Panc1 (cell line): ENCODE measurements at regions not wholly inside any gene's neighbourhood (a gene's known extent, or its start where the extent isn't known, plus 50 kb on each side); places are given as distances from the start of the nearest gene placed in this dataset.

Experiments
- ATAC-seq: fragments of 200-7000 bp; cut with Tn5 transposase; 2 replicates; pipeline ENCODE4 v1.9.1; 2020; ENCODE audit warnings: mild to moderate bottlenecking, moderate library complexity
- BruUV-seq: library from RNA; stranded (reverse); fragments of 400-500 nt; replicated peaks from 2 replicates; lab custom pipeline; 2021; lab: Mats Ljungman, UMichigan
- CTCF ChIA-PET: fragments of 300-600 bp; sonication (Branson Sonifier 250); formaldehyde crosslinking; loops from one replicate; lab custom pipeline; 2022; ENCODE audit warnings: antibody characterized with exemption; lab: Charles Lee
- POLR2A ChIA-PET: fragments of 300-600 bp; sonication (Branson Sonifier 250); formaldehyde crosslinking; loops from one replicate; lab custom pipeline; 2022; ENCODE audit warnings: antibody characterized with exemption; lab: Charles Lee
- DNase-seq: peaks from one replicate; pipeline ENCODE4 v3.0.0-alpha.2; 2010; ENCODE audit warnings: low read depth, low spot score
- H3K27ac ChIP-seq: 2 replicates; pipeline ENCODE4 v1.5.1; 2011; ENCODE audit warnings: mild to moderate bottlenecking, low read length, inconsistent platforms
- H3K27me3 ChIP-seq: fragments of 200-500 bp; sonication (Bioruptor generic); 2 replicates; pipeline ENCODE4 v1.6.0; 2014; ENCODE audit warnings: low read length, inconsistent platforms; ENCODE audit not compliant: control insufficient read depth, insufficient read depth
- H3K36me3 ChIP-seq: fragments of 200-500 bp; sonication (Bioruptor generic); 2 replicates; pipeline ENCODE4 v1.5.1; 2014; ENCODE audit warnings: inconsistent platforms, mild to moderate bottlenecking, low read length, moderate library complexity; ENCODE audit not compliant: control insufficient read depth, insufficient read depth
- H3K4me1 ChIP-seq: 2 replicates; pipeline ENCODE4 v1.5.1; 2011; ENCODE audit warnings: inconsistent platforms, mild to moderate bottlenecking, low read length, moderate library complexity; ENCODE audit not compliant: control insufficient read depth, insufficient read depth
- H3K4me3 ChIP-seq, 2 experiments: 2 replicates each; pipeline ENCODE4 v1.5.1; 2011 to 2012; ENCODE audit warnings: low read depth in 2 of 2, low read length in 2 of 2, mild to moderate bottlenecking in 2 of 2, inconsistent platforms in 1 of 2, moderate library complexity in 1 of 2
- H3K9me3 ChIP-seq: fragments of 200-500 bp; sonication (Bioruptor generic); 2 replicates; pipeline ENCODE4 v1.5.1; 2014; ENCODE audit warnings: low read depth, mild to moderate bottlenecking, inconsistent platforms, low read length, moderate library complexity; ENCODE audit not compliant: control insufficient read depth, insufficient read depth
- POLR2AphosphoS5 ChIP-seq: IDR thresholded peaks from 2 replicates; pipeline ENCODE4 v1.6.1; 2012; ENCODE audit warnings: mild to moderate bottlenecking, low read depth, low read length, moderate library complexity
- SIN3A ChIP-seq: IDR thresholded peaks from 2 replicates; pipeline ENCODE4 v1.6.1; 2012; ENCODE audit warnings: low read depth, mild to moderate bottlenecking, low read length, moderate library complexity, borderline replicate concordance; ENCODE audit not compliant: insufficient read depth
- TCF7L2 ChIP-seq: IDR thresholded peaks from 2 replicates; pipeline ENCODE4 v1.6.1; 2011; ENCODE audit warnings: mild to moderate bottlenecking, low read depth, low read length, inconsistent platforms
- in situ Hi-C: cut with HindIII; loops from 2 replicates; pipeline ENCODE4 v1.10.0; 2016; ENCODE audit warnings: low sequenced_read_pairs, low pct_unique_long_range_greater_than_20kb
- intact Hi-C: fragments of 100-400 bp; cut with micrococcal nuclease; formaldehyde crosslinking; loops from one replicate; pipeline ENCODE4 v1.10.0; 2022; ENCODE audit not compliant: unreplicated experiment
- TF ChIP-seq, protein P1 (sequence below): fragments of 450-650 bp; IDR thresholded peaks from 2 replicates; pipeline ENCODE4 v1.5.1; 2017; ENCODE audit warnings: mild to moderate bottlenecking
- TF ChIP-seq, protein P2 (sequence below), 2 experiments: IDR thresholded peaks; 2 replicates each; pipeline ENCODE4 v1.6.1; 2011 to 2012; ENCODE audit warnings: low read depth in 2 of 2, control low read depth in 1 of 2, low read length in 1 of 2, mild to moderate bottlenecking in 1 of 2, moderate library complexity in 1 of 2; ENCODE audit not compliant: insufficient read depth in 1 of 2

DNA sequence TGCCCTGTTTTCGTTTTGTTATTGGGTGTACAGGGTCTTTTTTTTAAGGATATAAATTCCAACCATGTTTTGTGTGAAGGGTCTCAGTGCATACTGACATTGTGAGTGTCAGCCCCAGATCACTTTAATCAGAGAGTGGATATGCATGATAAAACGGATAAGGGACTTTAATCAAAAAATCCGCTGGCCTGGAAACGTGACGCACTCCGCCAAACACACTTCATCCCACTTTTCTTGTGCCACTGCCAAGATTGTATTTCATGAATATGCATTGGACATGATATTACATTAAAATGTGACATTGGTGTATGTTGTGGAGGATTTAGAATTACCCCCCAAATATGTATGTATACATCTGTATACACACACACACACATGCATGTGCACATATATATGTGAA lies 273.1 kb downstream of the VRK1 start:
- BruUV-seq, result no TSS peak

DNA sequence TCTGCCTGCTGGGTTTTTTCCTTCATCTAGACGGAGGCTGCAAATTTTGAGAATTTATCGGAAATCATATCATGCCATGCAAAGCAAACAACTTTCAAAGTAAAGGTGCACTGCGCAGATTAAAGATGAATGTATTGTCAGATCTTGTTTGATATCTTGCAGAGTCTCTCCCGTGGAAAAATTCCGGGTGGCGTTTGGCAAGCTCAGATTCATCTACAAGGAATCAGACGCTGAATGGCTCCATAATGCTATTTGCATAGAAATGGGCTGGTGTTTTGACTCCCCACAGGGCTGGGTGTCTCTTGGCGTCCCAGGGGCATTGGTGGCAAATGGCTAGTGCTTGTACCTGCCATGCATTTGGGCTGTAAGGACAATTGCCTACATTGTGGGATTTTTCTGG lies 274.0 kb downstream of the VRK1 start:
- no peak overlapping the region for H3K4me3 ChIP-seq
- in situ Hi-C loops (no loop called here), intact Hi-C loops (no loop called here)
- no peaks in the 10 kb centered on the region for H3K27me3 ChIP-seq
- H3K9me3 ChIP-seq, result no peaks in the 10 kb centered on the region
- BruUV-seq, result no TSS peak
- POLR2A ChIA-PET, result no interaction called here
- no peaks in the 10 kb centered on the region for H3K36me3 ChIP-seq
- CTCF ChIA-PET, result no interaction called here
- no peaks in the 10 kb centered on the region for H3K4me1 ChIP-seq
- ATAC-seq, result no peak
- TF ChIP-seq SIN3A, result no peak
- H3K27ac ChIP-seq, result no peak overlapping the region
- DNase-seq, result no peak

More for the DNA sequence above, 273.1 kb downstream of the VRK1 start:
- Histone ChIP-seq H3K4me3 (no peak overlapping the region), H3K9me3 (no peaks in the 10 kb centered on the region), H3K27me3 (no peaks in the 10 kb centered on the region), H3K27ac (no peak overlapping the region), H3K36me3 (no peaks in the 10 kb centered on the region), H3K4me1 (no peaks in the 10 kb centered on the region)
- intact Hi-C loops, result no loop called here
- no peak for DNase-seq
- ATAC-seq, result no peak
- ChIA-PET POLR2A (no interaction called here), CTCF (no interaction called here)
- no peak for TF ChIP-seq TCF7L2
- no peak for TF ChIP-seq SIN3A
- in situ Hi-C loops, result no loop called here

DNA sequence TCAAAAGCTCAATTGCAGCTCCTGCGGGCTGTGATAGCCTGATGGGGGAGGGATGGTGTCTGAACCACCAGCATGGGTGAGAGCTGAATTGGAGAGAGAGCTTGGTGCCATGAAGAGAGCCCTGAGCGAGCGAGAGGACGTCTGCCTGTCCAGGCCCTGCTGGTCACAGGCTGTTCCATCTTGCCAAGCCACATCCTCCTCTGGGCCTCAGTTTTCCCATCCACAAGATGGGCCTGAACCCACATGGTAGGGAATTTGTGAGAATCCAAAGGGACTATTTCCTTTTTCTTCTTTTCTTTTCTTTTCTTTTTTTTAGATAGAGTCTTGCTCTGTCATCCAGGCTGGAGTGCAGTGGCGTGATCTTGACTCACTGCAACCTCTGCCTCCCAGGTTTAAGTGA lies 276.4 kb downstream of the VRK1 start:
- DNase-seq, result no peak
- ChIA-PET CTCF (no interaction called here), POLR2A (no interaction called here)
- in situ Hi-C loops, result no loop called here
- BruUV-seq, result no TSS peak
- Histone ChIP-seq H3K27ac (no peak overlapping the region), H3K36me3 (no peaks in the 10 kb centered on the region), H3K4me3 (no peak overlapping the region), H3K9me3 (no peaks in the 10 kb centered on the region), H3K27me3 (no peaks in the 10 kb centered on the region), H3K4me1 (no peaks in the 10 kb centered on the region)
- ATAC-seq, result no peak
- TF ChIP-seq, protein P1, sequence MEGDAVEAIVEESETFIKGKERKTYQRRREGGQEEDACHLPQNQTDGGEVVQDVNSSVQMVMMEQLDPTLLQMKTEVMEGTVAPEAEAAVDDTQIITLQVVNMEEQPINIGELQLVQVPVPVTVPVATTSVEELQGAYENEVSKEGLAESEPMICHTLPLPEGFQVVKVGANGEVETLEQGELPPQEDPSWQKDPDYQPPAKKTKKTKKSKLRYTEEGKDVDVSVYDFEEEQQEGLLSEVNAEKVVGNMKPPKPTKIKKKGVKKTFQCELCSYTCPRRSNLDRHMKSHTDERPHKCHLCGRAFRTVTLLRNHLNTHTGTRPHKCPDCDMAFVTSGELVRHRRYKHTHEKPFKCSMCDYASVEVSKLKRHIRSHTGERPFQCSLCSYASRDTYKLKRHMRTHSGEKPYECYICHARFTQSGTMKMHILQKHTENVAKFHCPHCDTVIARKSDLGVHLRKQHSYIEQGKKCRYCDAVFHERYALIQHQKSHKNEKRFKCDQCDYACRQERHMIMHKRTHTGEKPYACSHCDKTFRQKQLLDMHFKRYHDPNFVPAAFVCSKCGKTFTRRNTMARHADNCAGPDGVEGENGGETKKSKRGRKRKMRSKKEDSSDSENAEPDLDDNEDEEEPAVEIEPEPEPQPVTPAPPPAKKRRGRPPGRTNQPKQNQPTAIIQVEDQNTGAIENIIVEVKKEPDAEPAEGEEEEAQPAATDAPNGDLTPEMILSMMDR, result no peak
- TF ChIP-seq, protein P2, sequence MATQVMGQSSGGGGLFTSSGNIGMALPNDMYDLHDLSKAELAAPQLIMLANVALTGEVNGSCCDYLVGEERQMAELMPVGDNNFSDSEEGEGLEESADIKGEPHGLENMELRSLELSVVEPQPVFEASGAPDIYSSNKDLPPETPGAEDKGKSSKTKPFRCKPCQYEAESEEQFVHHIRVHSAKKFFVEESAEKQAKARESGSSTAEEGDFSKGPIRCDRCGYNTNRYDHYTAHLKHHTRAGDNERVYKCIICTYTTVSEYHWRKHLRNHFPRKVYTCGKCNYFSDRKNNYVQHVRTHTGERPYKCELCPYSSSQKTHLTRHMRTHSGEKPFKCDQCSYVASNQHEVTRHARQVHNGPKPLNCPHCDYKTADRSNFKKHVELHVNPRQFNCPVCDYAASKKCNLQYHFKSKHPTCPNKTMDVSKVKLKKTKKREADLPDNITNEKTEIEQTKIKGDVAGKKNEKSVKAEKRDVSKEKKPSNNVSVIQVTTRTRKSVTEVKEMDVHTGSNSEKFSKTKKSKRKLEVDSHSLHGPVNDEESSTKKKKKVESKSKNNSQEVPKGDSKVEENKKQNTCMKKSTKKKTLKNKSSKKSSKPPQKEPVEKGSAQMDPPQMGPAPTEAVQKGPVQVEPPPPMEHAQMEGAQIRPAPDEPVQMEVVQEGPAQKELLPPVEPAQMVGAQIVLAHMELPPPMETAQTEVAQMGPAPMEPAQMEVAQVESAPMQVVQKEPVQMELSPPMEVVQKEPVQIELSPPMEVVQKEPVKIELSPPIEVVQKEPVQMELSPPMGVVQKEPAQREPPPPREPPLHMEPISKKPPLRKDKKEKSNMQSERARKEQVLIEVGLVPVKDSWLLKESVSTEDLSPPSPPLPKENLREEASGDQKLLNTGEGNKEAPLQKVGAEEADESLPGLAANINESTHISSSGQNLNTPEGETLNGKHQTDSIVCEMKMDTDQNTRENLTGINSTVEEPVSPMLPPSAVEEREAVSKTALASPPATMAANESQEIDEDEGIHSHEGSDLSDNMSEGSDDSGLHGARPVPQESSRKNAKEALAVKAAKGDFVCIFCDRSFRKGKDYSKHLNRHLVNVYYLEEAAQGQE (IDR thresholded peaks at IDR 0.05; ENCODE audit: insufficient read depth in 1 of 2, low read depth in 2 of 2, low read length in 1 of 2), result no peak
- TF ChIP-seq POLR2AphosphoS5 (no peak), TCF7L2 (no peak), SIN3A (no peak)
- intact Hi-C loops, result no loop called here
